Prostate gland (tissue), 2 donors: ENCODE measurements at regions not wholly inside any gene's neighbourhood (a gene's known extent, or its start where the extent isn't known, plus 50 kb on each side); places are given as distances from the start of the nearest gene placed in this dataset.

Experiments used
- DNase-seq: peaks from one replicate; pipeline ENCODE4 v3.0.0-alpha.2; 2019; ENCODE audit warnings: low spot score
- H3K27ac ChIP-seq, 2 donors: fragments of 200-600 bp; sonication (generic); 2 replicates each; pipeline ENCODE4 v1.5.1; 2017 to 2019
- H3K27me3 ChIP-seq: fragments of 200-600 bp; sonication (generic); replicated peaks from 2 replicates; pipeline ENCODE4 v1.5.1; 2019; ENCODE audit not compliant: insufficient read depth
- H3K36me3 ChIP-seq, 2 donors: fragments of 200-600 bp; sonication (generic); 1 replicate in 1 of 2; 2 replicates in 1 of 2; pipeline versions ENCODE4 v1.5.1 to v1.8.1; 2017 to 2019
- H3K4me1 ChIP-seq: fragments of 200-600 bp; sonication (generic); replicated peaks from 2 replicates; pipeline ENCODE4 v1.5.1; 2019
- H3K4me3 ChIP-seq, 2 donors: fragments of 200-600 bp; sonication (generic); 2 replicates each; pipeline ENCODE4 v1.5.1; 2017 to 2019
- H3K9me3 ChIP-seq: fragments of 200-600 bp; sonication (generic); 2 replicates; pipeline ENCODE4 v1.5.1; 2017
- CTCF ChIP-seq, 4 experiments: fragments of 200-600 bp in 2 of 4; fragments of 450-650 bp in 2 of 4; sonication (generic) in 2 of 4; IDR thresholded peaks; 1 replicate in 3 of 4; 2 replicates in 1 of 4; pipeline ENCODE4 v1.5.1; 2016 to 2019; ENCODE audit warnings: antibody characterized with exemption in 4 of 4, mild to moderate bottlenecking in 2 of 4, moderate library complexity in 2 of 4
- POLR2A ChIP-seq: fragments of 450-650 bp; IDR thresholded peaks from one replicate; pipeline ENCODE4 v1.6.1; 2016; ENCODE audit warnings: antibody characterized with exemption, mild to moderate bottlenecking
- POLR2AphosphoS5 ChIP-seq: sonication (generic); formaldehyde crosslinking; IDR thresholded peaks from one replicate; pipeline ENCODE4 v1.6.1; 2017; ENCODE audit warnings: antibody characterized with exemption
- WGBS: methylation state at CpG from one replicate; pipeline ENCODE4 v1.1.5; 2018; 5-methylcytosine and 5-hydroxymethylcytosine counted together
- intact Hi-C: fragments of 100-400 bp; cut with DNase I; formaldehyde crosslinking; loops from one replicate; pipeline ENCODE4 v1.14.2; 2022

- no peak overlapping the region for H3K4me3 ChIP-seq
- TF ChIP-seq POLR2A: no peak
- no peak for TF ChIP-seq CTCF (IDR thresholded peaks at IDR 0.05)
- TF ChIP-seq POLR2AphosphoS5: no peak
- WGBS: 62% methylated on average over 1 of the region's 1 CpG
Measured at GRCh38 chr5:164722702-164723101, 1217.3 kb downstream of the MAT2B start.

GRCh38 chr5:164727012-164727411, 1221.6 kb downstream of the MAT2B start:
- no peaks in the 10 kb centered on the region for H3K27me3 ChIP-seq
- H3K4me3 ChIP-seq: no peak overlapping the region
- H3K4me1 ChIP-seq: no peaks in the 10 kb centered on the region
- no peaks in the 10 kb centered on the region for H3K36me3 ChIP-seq
- no peak for TF ChIP-seq POLR2AphosphoS5
- TF ChIP-seq POLR2A: no peak
- TF ChIP-seq CTCF (IDR thresholded peaks at IDR 0.05): no peak
- intact Hi-C loops: no loop called here
- H3K9me3 ChIP-seq: no peaks in the 10 kb centered on the region
- WGBS: 97% methylated on average over 2 of the region's 2 CpGs
- no peak for DNase-seq
- no peak overlapping the region for H3K27ac ChIP-seq

More at GRCh38 chr5:164722702-164723101, 1217.3 kb downstream of the MAT2B start:
- no peak for DNase-seq
- Histone ChIP-seq H3K27ac (no peak overlapping the region), H3K9me3 (no peaks in the 10 kb centered on the region), H3K4me1 (no peaks in the 10 kb centered on the region), H3K36me3 (no peaks in the 10 kb centered on the region), H3K27me3 (no peaks in the 10 kb centered on the region)
- intact Hi-C loops: no loop called here

GRCh38 chr5:164728733-164729132, 1223.3 kb downstream of the MAT2B start:
- Histone ChIP-seq H3K4me3 (no peak overlapping the region), H3K4me1 (no peaks in the 10 kb centered on the region), H3K27me3 (no peaks in the 10 kb centered on the region), H3K9me3 (no peaks in the 10 kb centered on the region), H3K27ac (no peak overlapping the region), H3K36me3 (no peaks in the 10 kb centered on the region)
- no peak for DNase-seq
- 90% methylated on average over 3 of the region's 3 CpGs for WGBS
- TF ChIP-seq POLR2A: no peak
- TF ChIP-seq CTCF (IDR thresholded peaks at IDR 0.05): no peak
- TF ChIP-seq POLR2AphosphoS5: no peak
- intact Hi-C loops: no loop called here

- TF ChIP-seq POLR2AphosphoS5 (no peak), POLR2A (no peak), CTCF (IDR thresholded peaks at IDR 0.05) (no peak)
- no peak overlapping the region for H3K27ac ChIP-seq
- no peaks in the 10 kb centered on the region for H3K9me3 ChIP-seq
- no peaks in the 10 kb centered on the region for H3K4me1 ChIP-seq
- intact Hi-C loops: no loop called here
- DNase-seq: no peak
- H3K36me3 ChIP-seq: no peaks in the 10 kb centered on the region
- H3K27me3 ChIP-seq: no peaks in the 10 kb centered on the region
- no peak overlapping the region for H3K4me3 ChIP-seq
Measured at GRCh38 chr5:164735334-164735733, 1229.9 kb downstream of the MAT2B start.

- no peak for TF ChIP-seq POLR2A
- no peak for TF ChIP-seq POLR2AphosphoS5
- TF ChIP-seq CTCF (IDR thresholded peaks at IDR 0.05): no peak
- no peaks in the 10 kb centered on the region for H3K4me1 ChIP-seq
- no peak overlapping the region for H3K27ac ChIP-seq
- 91% methylated on average over 3 of the region's 3 CpGs for WGBS
- no peaks in the 10 kb centered on the region for H3K9me3 ChIP-seq
- no peaks in the 10 kb centered on the region for H3K36me3 ChIP-seq
- H3K27me3 ChIP-seq: no peaks in the 10 kb centered on the region
- H3K4me3 ChIP-seq: no peak overlapping the region
- intact Hi-C loops: no loop called here
- no peak for DNase-seq
Measured at GRCh38 chr5:164741376-164741775, 1236.0 kb downstream of the MAT2B start.
